HL-60 (cell line): ENCODE measurements at regions not wholly inside any gene's neighbourhood (a gene's known extent, or its start where the extent isn't known, plus 50 kb on each side); places are given as distances from the start of the nearest gene placed in this dataset.

Source experiments
- DNase-seq, 2 experiments: peaks; one replicate each; pipeline ENCODE4 v3.0.0-alpha.2; 2010 to 2020; ENCODE audit warnings: low read depth in 1 of 2, low spot score in 1 of 2
- H3K27ac ChIP-seq: fragments of 250-450 bp; sonication (Bioruptor Pico); replicated peaks from 2 replicates; pipeline ENCODE4 v1.5.1; 2020; ENCODE audit warnings: mild to moderate bottlenecking, moderate library complexity
- H3K27me3 ChIP-seq: fragments of 250-450 bp; sonication (Bioruptor Pico); 2 replicates; pipeline ENCODE4 v1.5.1; 2021; ENCODE audit warnings: mild to moderate bottlenecking, moderate library complexity; ENCODE audit not compliant: insufficient read depth, poor library complexity, severe bottlenecking
- H3K4me3 ChIP-seq: replicated peaks from 2 replicates; pipeline ENCODE4 v1.5.1; 2011; ENCODE audit warnings: mild to moderate bottlenecking, control low read depth, low read length; ENCODE audit not compliant: insufficient read depth
- GABPA ChIP-seq: IDR thresholded peaks from 2 replicates; pipeline ENCODE4 v1.6.1; 2012; ENCODE audit warnings: low read depth
- POLR2AphosphoS5 ChIP-seq: IDR thresholded peaks from 2 replicates; pipeline ENCODE4 v1.6.1; 2012; ENCODE audit warnings: low read depth
- SPI1 ChIP-seq: IDR thresholded peaks from 2 replicates; pipeline ENCODE4 v1.6.1; 2012; ENCODE audit warnings: low read depth, mild to moderate bottlenecking, borderline replicate concordance
- TF ChIP-seq, protein P1 (sequence below): IDR thresholded peaks from 2 replicates; pipeline ENCODE4 v1.6.1; 2012; ENCODE audit warnings: low read depth; ENCODE audit not compliant: insufficient replicate concordance
- TF ChIP-seq, protein P2 (sequence below): IDR thresholded peaks from one replicate; pipeline ENCODE4 v1.5.1; 2011; ENCODE audit warnings: low read length, control low read depth, inconsistent platforms; ENCODE audit not compliant: insufficient read depth

DNA sequence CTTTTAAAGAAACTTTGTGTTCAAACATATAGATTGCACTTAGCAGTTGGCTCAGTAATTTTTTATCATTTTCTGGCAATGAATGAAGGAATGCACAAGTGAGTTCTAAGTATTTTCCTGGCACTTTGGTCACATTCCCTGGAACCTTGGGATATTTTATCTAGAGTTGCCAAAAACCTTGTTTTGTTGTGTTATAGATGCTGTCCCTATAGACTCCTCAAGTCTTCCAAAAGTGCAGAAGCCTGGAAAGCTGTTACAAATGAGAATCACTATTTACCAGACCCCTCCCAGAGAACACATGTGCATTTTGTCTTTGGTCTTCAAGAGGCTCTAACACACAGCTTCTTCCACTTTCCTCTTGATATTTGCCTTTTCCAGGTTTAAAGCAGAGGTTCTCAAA lies 108.3 kb downstream of the RND3 start:
- Histone ChIP-seq H3K4me3 (no peak overlapping the region), H3K27ac (no peak overlapping the region), H3K27me3 (no peaks in the 10 kb centered on the region)
- TF ChIP-seq, protein P1, sequence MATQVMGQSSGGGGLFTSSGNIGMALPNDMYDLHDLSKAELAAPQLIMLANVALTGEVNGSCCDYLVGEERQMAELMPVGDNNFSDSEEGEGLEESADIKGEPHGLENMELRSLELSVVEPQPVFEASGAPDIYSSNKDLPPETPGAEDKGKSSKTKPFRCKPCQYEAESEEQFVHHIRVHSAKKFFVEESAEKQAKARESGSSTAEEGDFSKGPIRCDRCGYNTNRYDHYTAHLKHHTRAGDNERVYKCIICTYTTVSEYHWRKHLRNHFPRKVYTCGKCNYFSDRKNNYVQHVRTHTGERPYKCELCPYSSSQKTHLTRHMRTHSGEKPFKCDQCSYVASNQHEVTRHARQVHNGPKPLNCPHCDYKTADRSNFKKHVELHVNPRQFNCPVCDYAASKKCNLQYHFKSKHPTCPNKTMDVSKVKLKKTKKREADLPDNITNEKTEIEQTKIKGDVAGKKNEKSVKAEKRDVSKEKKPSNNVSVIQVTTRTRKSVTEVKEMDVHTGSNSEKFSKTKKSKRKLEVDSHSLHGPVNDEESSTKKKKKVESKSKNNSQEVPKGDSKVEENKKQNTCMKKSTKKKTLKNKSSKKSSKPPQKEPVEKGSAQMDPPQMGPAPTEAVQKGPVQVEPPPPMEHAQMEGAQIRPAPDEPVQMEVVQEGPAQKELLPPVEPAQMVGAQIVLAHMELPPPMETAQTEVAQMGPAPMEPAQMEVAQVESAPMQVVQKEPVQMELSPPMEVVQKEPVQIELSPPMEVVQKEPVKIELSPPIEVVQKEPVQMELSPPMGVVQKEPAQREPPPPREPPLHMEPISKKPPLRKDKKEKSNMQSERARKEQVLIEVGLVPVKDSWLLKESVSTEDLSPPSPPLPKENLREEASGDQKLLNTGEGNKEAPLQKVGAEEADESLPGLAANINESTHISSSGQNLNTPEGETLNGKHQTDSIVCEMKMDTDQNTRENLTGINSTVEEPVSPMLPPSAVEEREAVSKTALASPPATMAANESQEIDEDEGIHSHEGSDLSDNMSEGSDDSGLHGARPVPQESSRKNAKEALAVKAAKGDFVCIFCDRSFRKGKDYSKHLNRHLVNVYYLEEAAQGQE, result no peak
- TF ChIP-seq SPI1 (no peak), GABPA (no peak), POLR2AphosphoS5 (no peak)
- TF ChIP-seq, protein P2, sequence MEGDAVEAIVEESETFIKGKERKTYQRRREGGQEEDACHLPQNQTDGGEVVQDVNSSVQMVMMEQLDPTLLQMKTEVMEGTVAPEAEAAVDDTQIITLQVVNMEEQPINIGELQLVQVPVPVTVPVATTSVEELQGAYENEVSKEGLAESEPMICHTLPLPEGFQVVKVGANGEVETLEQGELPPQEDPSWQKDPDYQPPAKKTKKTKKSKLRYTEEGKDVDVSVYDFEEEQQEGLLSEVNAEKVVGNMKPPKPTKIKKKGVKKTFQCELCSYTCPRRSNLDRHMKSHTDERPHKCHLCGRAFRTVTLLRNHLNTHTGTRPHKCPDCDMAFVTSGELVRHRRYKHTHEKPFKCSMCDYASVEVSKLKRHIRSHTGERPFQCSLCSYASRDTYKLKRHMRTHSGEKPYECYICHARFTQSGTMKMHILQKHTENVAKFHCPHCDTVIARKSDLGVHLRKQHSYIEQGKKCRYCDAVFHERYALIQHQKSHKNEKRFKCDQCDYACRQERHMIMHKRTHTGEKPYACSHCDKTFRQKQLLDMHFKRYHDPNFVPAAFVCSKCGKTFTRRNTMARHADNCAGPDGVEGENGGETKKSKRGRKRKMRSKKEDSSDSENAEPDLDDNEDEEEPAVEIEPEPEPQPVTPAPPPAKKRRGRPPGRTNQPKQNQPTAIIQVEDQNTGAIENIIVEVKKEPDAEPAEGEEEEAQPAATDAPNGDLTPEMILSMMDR, result no peak
- DNase-seq, result no peak

DNA sequence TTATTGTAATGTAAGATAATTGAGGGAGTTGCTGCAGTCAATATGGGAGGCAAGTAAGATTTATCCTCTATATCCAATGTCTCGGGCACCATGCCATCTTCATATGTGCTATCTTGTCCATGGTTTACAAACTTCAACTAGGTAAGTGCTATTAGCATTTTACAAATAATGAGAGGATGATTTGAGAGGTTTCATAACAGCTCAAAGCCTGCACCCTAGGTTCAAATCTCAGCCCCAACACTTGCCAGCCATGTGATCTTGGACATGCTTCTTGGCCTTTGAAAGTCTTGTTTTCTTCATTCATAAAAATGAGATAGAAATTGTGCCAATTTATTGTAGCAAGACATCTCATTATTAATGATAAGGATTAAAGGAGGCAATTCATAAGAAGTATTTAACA lies 108.8 kb downstream of the RND3 start:
- no peak overlapping the region for H3K27ac ChIP-seq
- no peak overlapping the region for H3K4me3 ChIP-seq
- DNase-seq, result no peak
- no peaks in the 10 kb centered on the region for H3K27me3 ChIP-seq
- TF ChIP-seq SPI1, result no peak
- TF ChIP-seq POLR2AphosphoS5, result no peak
- TF ChIP-seq, protein P2, result no peak
- no peak for TF ChIP-seq GABPA
- TF ChIP-seq, protein P1, result no peak

DNA sequence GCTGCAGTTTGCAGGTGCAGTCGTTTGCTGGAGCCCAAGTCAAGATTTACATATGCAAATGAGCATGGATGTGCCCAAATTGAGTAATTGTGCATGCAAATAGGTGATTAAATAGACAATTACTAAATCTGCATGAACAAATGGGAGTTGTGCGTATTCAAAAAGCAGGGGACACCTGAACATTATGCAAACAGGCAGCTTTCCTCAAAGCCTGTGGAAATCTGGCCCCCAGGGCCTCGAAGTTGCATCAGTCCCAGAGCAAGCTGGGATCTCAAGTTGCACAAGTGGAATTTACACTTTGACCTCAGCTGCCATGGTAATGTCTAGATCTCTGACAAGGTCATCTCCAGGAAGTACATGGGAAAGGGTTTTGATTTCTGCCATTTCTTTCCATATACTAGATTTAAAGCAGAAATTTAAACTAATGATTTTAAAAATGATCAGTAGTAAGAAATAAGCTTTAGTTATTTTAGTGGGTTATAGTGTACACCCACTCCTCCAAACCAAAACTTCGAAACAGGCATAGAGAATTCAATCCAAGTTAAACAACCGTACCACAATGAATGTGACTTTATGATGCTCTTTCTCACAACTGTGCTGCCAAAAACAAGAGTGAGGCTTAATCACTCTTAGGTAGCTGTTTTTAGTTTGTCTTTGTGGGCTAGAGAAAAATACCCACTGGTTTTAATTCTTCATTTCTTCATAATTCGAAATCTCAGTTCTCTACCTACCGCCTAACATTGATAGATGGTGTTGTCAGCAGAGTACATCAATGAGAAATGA lies 110.7 kb downstream of the RND3 start:
- no peak for DNase-seq
- Histone ChIP-seq H3K27me3 (no peaks in the 10 kb centered on the region), H3K4me3 (no peak overlapping the region), H3K27ac (no peak overlapping the region)
- TF ChIP-seq SPI1, result no peak

DNA sequence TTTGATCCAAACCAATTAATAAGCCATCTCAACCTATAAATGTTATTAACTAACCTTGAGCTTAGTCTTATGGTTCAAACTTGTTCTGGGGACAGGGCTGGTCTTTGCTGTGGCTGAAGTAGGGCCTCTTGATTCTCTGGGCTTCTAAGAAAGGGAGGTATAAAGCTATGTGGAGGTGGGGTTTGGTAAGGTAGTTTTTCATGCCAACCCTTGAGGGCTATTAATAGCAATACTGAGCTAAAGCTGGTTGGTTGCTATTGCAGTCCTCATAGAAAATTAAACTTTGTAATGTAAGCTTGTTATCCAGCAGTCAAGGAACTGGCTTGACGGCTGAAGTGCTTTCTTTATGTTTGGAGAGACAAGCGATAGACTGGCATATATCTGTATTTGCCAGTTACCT lies 112.1 kb downstream of the RND3 start:
- TF ChIP-seq, protein P1, result no peak
- no peak for TF ChIP-seq GABPA
- no peak for TF ChIP-seq SPI1
- Histone ChIP-seq H3K27me3 (no peaks in the 10 kb centered on the region), H3K27ac (no peak overlapping the region), H3K4me3 (no peak overlapping the region)
- no peak for DNase-seq
